CD14-positive monocyte (primary cell): ENCODE measurements at regions not wholly inside any gene's neighbourhood (a gene's known extent, or its start where the extent isn't known, plus 50 kb on each side); places are given as distances from the start of the nearest gene placed in this dataset.

Experiments used
- DNase-seq, 3 donors: peaks; one replicate each; pipeline ENCODE4 v3.0.0-alpha.2; 2011 to 2022
- H2AFZ ChIP-seq: 2 replicates; pipeline ENCODE4 v1.6.0; 2012; ENCODE audit warnings: mild to moderate bottlenecking, low read depth, low read length, inconsistent platforms; ENCODE audit not compliant: insufficient read depth, poor library complexity, severe bottlenecking
- H3K27ac ChIP-seq, 2 donors: 1 replicate in 1 of 2; 2 replicates in 1 of 2; pipeline ENCODE4 v1.5.1; 2012 to 2013; ENCODE audit warnings: low read length in 2 of 2, control low read depth in 1 of 2, inconsistent platforms in 1 of 2, low read depth in 1 of 2, mild to moderate bottlenecking in 1 of 2
- H3K27me3 ChIP-seq, 2 donors: one replicate each; pipeline versions ENCODE4 v1.6.0 to v1.6.1; 2011 to 2013; ENCODE audit warnings: low read length in 2 of 2; ENCODE audit not compliant: control insufficient read depth in 2 of 2, insufficient read depth in 2 of 2
- H3K36me3 ChIP-seq, 2 donors: replicated peaks in 1 of 2; 1 replicate in 1 of 2; 2 replicates in 1 of 2; pipeline versions ENCODE4 v1.5.1 to v1.6.1; 2012 to 2013; ENCODE audit warnings: low read length in 2 of 2, control low read depth in 1 of 2, inconsistent platforms in 1 of 2, mild to moderate bottlenecking in 1 of 2; ENCODE audit not compliant: insufficient read depth in 2 of 2, control insufficient read depth in 1 of 2
- H3K4me1 ChIP-seq, 2 donors: 1 replicate in 1 of 2; 2 replicates in 1 of 2; pipeline versions ENCODE4 v1.5.1 to v1.6.1; 2012 to 2013; ENCODE audit warnings: low read length in 2 of 2, control low read depth in 1 of 2, inconsistent platforms in 1 of 2, mild to moderate bottlenecking in 1 of 2, moderate library complexity in 1 of 2; ENCODE audit not compliant: insufficient read depth in 2 of 2, control insufficient read depth in 1 of 2
- H3K4me2 ChIP-seq: replicated peaks from 2 replicates; pipeline ENCODE3; 2012; ENCODE audit warnings: low read length, moderate library complexity, mild to moderate bottlenecking; ENCODE audit not compliant: poor library complexity, severe bottlenecking; ENCODE audit errors: extremely low read depth
- H3K4me3 ChIP-seq, 3 experiments: fragments of 200-600 bp in 1 of 3; sonication (generic) in 1 of 3; replicated peaks in 1 of 3; 1 replicate in 2 of 3; 2 replicates in 1 of 3; pipeline ENCODE4 v1.5.1; 2011 to 2013; ENCODE audit warnings: low read length in 3 of 3, mild to moderate bottlenecking in 3 of 3, control low read depth in 2 of 3, low read depth in 2 of 3, inconsistent platforms in 1 of 3, moderate library complexity in 1 of 3
- H3K79me2 ChIP-seq: 2 replicates; pipeline ENCODE4 v1.6.0; 2012; ENCODE audit warnings: mild to moderate bottlenecking, control low read depth, inconsistent platforms, low read length, moderate library complexity; ENCODE audit not compliant: insufficient read depth
- H3K9ac ChIP-seq: 2 replicates; pipeline ENCODE4 v1.6.0; 2017; ENCODE audit warnings: low read length, mild to moderate bottlenecking; ENCODE audit not compliant: insufficient read depth, poor library complexity, severe bottlenecking
- H3K9me3 ChIP-seq, 2 donors: replicated peaks in 1 of 2; 1 replicate in 1 of 2; 2 replicates in 1 of 2; pipeline versions ENCODE4 v1.5.1 to v1.6.1; 2012 to 2013; ENCODE audit warnings: low read length in 2 of 2, control low read depth in 1 of 2; ENCODE audit not compliant: control insufficient read depth in 1 of 2, insufficient read depth in 1 of 2
- H4K20me1 ChIP-seq: 2 replicates; pipeline ENCODE4 v1.6.0; 2012; ENCODE audit warnings: mild to moderate bottlenecking, low read length, control low read depth, moderate library complexity; ENCODE audit not compliant: insufficient read depth
- H3K27ac Mint-ChIP-seq, 7 donors: one replicate each; pipeline ENCODE4 v1.8.0; 2020; ENCODE audit warnings: mild to moderate bottlenecking in 7 of 7, mixed read lengths in 7 of 7, moderate library complexity in 6 of 7, inconsistent platforms in 2 of 7
- H3K27me3 Mint-ChIP-seq, 3 donors: one replicate each; pipeline ENCODE4 v1.8.0; 2021 to 2022; ENCODE audit warnings: low read depth in 3 of 3, mild to moderate bottlenecking in 3 of 3, mixed read lengths in 3 of 3, moderate library complexity in 3 of 3, inconsistent platforms in 1 of 3
- H3K36me3 Mint-ChIP-seq, 2 donors: one replicate each; pipeline ENCODE4 v1.8.0; 2020; ENCODE audit warnings: mixed read lengths in 2 of 2, inconsistent platforms in 1 of 2, mild to moderate bottlenecking in 1 of 2
- H3K4me1 Mint-ChIP-seq: one replicate; pipeline ENCODE4 v1.8.0; 2020; ENCODE audit warnings: mild to moderate bottlenecking, mixed read lengths
- H3K4me3 Mint-ChIP-seq, 2 donors: one replicate each; pipeline ENCODE4 v1.8.0; 2020; ENCODE audit warnings: mild to moderate bottlenecking in 2 of 2, mixed read lengths in 2 of 2, moderate library complexity in 1 of 2
- H3K9me3 Mint-ChIP-seq, 7 donors: one replicate each; pipeline ENCODE4 v1.8.0; 2020 to 2022; ENCODE audit warnings: mixed read lengths in 7 of 7, mild to moderate bottlenecking in 6 of 7, moderate library complexity in 6 of 7, inconsistent platforms in 2 of 7
- WGBS: methylation state at CpG from one replicate; pipeline ENCODE4 v1.1.5; 2013; ENCODE audit warnings: missing lambda C conversion rate; ENCODE audit not compliant: insufficient coverage; 5-methylcytosine and 5-hydroxymethylcytosine counted together
- intact Hi-C, 2 donors: fragments of 100-400 bp; cut with micrococcal nuclease; formaldehyde crosslinking; loops; one replicate each; pipeline versions ENCODE4 v1.15.0 to v1.15.1; 2023
- TF ChIP-seq, protein P1 (sequence below): fragments of 200-600 bp; IDR thresholded peaks from one replicate; pipeline ENCODE4 v1.8.0; 2022; ENCODE audit warnings: antibody characterized with exemption, mild to moderate bottlenecking

DNA sequence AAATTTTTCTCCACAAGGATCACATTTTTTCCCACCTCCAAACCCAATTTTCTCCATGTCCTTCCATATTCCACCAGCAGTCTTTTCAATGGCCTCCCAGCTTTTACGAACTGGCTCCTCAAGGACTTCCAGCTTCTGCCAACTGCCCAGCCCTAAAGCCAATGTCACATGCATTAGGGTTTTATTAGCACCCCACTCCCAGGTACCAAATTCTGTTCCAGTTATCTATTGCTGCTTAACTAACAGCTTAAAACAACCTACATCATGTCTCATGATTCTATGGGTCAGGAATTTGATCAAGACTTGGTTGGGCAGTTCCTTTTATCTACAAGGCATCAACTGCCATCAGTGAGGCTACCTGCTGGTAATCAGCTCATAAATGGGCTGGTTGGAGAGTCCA lies 151.3 kb downstream of the SPTSSA start:
- H3K27me3 Mint-ChIP-seq = peaks cover 7 to 13% (median 10%) of the 10 kb centered on the region in 3 donors
- H3K36me3 ChIP-seq = no peaks in the 10 kb centered on the region
- WGBS = 92% methylated on average over 1 of the region's 1 CpG
- H3K4me1 ChIP-seq = peaks cover 0 to 12% of the 10 kb centered on the region in 2 donors
- peaks cover 0 to 13% (median 0%) of the 10 kb centered on the region in 7 donors for H3K9me3 Mint-ChIP-seq
- no peaks in the 10 kb centered on the region for H3K9me3 ChIP-seq
- no peak overlapping the region for H3K27ac ChIP-seq
- peaks cover 6% of the 10 kb centered on the region for H3K4me1 Mint-ChIP-seq
- H3K27ac Mint-ChIP-seq = no peak overlapping the region
- H4K20me1 ChIP-seq = no peaks in the 10 kb centered on the region
- no peaks in the 10 kb centered on the region for H3K36me3 Mint-ChIP-seq
- peaks cover 0 to 11% of the 10 kb centered on the region in 2 donors for H3K27me3 ChIP-seq
- no peak overlapping the region for H3K4me2 ChIP-seq
- TF ChIP-seq, protein P1, sequence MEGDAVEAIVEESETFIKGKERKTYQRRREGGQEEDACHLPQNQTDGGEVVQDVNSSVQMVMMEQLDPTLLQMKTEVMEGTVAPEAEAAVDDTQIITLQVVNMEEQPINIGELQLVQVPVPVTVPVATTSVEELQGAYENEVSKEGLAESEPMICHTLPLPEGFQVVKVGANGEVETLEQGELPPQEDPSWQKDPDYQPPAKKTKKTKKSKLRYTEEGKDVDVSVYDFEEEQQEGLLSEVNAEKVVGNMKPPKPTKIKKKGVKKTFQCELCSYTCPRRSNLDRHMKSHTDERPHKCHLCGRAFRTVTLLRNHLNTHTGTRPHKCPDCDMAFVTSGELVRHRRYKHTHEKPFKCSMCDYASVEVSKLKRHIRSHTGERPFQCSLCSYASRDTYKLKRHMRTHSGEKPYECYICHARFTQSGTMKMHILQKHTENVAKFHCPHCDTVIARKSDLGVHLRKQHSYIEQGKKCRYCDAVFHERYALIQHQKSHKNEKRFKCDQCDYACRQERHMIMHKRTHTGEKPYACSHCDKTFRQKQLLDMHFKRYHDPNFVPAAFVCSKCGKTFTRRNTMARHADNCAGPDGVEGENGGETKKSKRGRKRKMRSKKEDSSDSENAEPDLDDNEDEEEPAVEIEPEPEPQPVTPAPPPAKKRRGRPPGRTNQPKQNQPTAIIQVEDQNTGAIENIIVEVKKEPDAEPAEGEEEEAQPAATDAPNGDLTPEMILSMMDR = no peak
- H3K4me3 Mint-ChIP-seq = no peak overlapping the region
- H3K79me2 ChIP-seq = no peaks in the 10 kb centered on the region
- H2AFZ ChIP-seq = no peak overlapping the region
- H3K9ac ChIP-seq = no peak overlapping the region
- DNase-seq = no peak
- H3K4me3 ChIP-seq = no peak overlapping the region
- intact Hi-C loops = no loop called here

DNA sequence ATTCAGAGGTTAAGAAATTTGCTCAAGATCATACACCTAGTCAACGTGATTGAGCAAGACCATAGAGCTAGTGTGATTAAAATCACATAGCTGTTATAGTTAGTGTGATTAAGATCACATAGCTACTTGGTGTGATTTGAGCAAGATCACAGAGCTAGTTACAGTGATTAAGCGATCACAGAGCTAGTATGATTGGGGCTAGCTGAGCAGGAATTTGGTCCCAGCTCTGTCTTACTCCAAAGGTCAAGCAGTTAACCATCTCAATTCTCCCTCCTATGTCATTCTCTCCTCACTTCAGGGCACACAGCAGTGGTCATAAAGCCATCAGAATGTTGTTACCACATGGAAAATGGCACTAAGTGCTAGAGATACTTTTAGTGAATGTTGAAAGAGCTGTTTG lies 158.2 kb downstream of the SPTSSA start:
- no peak overlapping the region for H2AFZ ChIP-seq
- no peak for DNase-seq
- Mint-ChIP-seq H3K9me3 (peaks cover 0 to 3% (median 2%) of the 10 kb centered on the region in 7 donors), H3K27ac (no peak overlapping the region), H3K36me3 (no peaks in the 10 kb centered on the region), H3K4me1 (no peaks in the 10 kb centered on the region), H3K27me3 (peaks cover 2 to 7% (median 5%) of the 10 kb centered on the region in 3 donors), H3K4me3 (no peak overlapping the region)
- H3K9me3 ChIP-seq = no peaks in the 10 kb centered on the region
- H3K4me2 ChIP-seq = no peak overlapping the region
- no peak overlapping the region for H3K9ac ChIP-seq
- H3K4me3 ChIP-seq = no peak overlapping the region
- intact Hi-C loops = no loop called here
- TF ChIP-seq, protein P1 = no peak
- H3K36me3 ChIP-seq = no peaks in the 10 kb centered on the region
- H3K79me2 ChIP-seq = no peaks in the 10 kb centered on the region
- H3K27ac ChIP-seq = no peak overlapping the region
- no peaks in the 10 kb centered on the region for H4K20me1 ChIP-seq
- H3K4me1 ChIP-seq = no peaks in the 10 kb centered on the region
- peaks cover 0 to 6% of the 10 kb centered on the region in 2 donors for H3K27me3 ChIP-seq
- no CpG with 5 or more reads among the region's 2 CpGs for WGBS
